ENCODE measurements at regions not wholly inside any gene's neighbourhood (a gene's known extent, or its start where the extent isn't known, plus 50 kb on each side); places are given as distances from the start of the nearest gene placed in this dataset.
"Not testable (repeated sequence)": the region's sequence is repeated elsewhere in the genome, so short reads cannot be mapped to it uniquely, and the experiment has no call there.

- Histone ChIP-seq H3K4me3 (no peak overlapping the region), H3K9me3 (no peaks in the 10 kb centered on the region), H3K4me1 (ENCODE audit: low read depth) (no peaks in the 10 kb centered on the region), H3K36me3 (ENCODE audit: low read depth) (no peaks in the 10 kb centered on the region)
- ATAC-seq (no peak), DNase-seq (no peak)
- intact Hi-C loops (cut with DNase I, micrococcal nuclease): no loop called here
- no peak for TF ChIP-seq CTCF (IDR thresholded peaks at IDR 0.05)
These were observed 96.8 kb upstream of the PCBD1 start for GRCh38 chr10:70984986-70985722.

- Histone ChIP-seq H3K4me1 (ENCODE audit: low read depth) (no peaks in the 10 kb centered on the region), H3K9me3 (no peaks in the 10 kb centered on the region), H3K36me3 (ENCODE audit: low read depth) (no peaks in the 10 kb centered on the region), H3K4me3 (no peak overlapping the region)
- DNase-seq: peak; percentile 62 to 70 (median 64)
- ATAC-seq: peak; percentile 82
- TF ChIP-seq CTCF (IDR thresholded peaks at IDR 0.05): no peak
- intact Hi-C loops (cut with DNase I, micrococcal nuclease): no loop called here
These were observed 97.7 kb upstream of the PCBD1 start for GRCh38 chr10:70985824-70986622.

GRCh38 chr10:70986623-70986950 lies 98.2 kb upstream of the PCBD1 start:
- no peak overlapping the region for H3K4me3 ChIP-seq
- no peaks in the 10 kb centered on the region for H3K4me1 ChIP-seq (ENCODE audit: low read depth)
- TF ChIP-seq CTCF (IDR thresholded peaks at IDR 0.05): no peak
- intact Hi-C loops (cut with DNase I, micrococcal nuclease): no loop called here
- ATAC-seq: no peak
- DNase-seq: no peak
- no peaks in the 10 kb centered on the region for H3K36me3 ChIP-seq (ENCODE audit: low read depth)
- H3K9me3 ChIP-seq: no peaks in the 10 kb centered on the region

- H3K9me3 ChIP-seq: no peaks in the 10 kb centered on the region
- ATAC-seq (no peak), DNase-seq (no peak)
- no peak for TF ChIP-seq CTCF (IDR thresholded peaks at IDR 0.05)
- no peak overlapping the region for H3K4me3 ChIP-seq
- intact Hi-C loops (cut with DNase I, micrococcal nuclease): no loop called here
- no peaks in the 10 kb centered on the region for H3K4me1 ChIP-seq (ENCODE audit: low read depth)
- H3K36me3 ChIP-seq (ENCODE audit: low read depth): no peaks in the 10 kb centered on the region
These were observed 99.2 kb upstream of the PCBD1 start for GRCh38 chr10:70987396-70988130.

GRCh38 chr10:70990156-70990555 lies 101.8 kb upstream of the PCBD1 start:
- intact Hi-C loops (cut with DNase I, micrococcal nuclease); H3K9me3 ChIP-seq: not testable (repeated sequence)

GRCh38 chr10:70990681-70991080 lies 102.3 kb upstream of the PCBD1 start:
- no peak for ATAC-seq
- Histone ChIP-seq H3K4me3 (no peak overlapping the region), H3K36me3 (ENCODE audit: low read depth) (no peaks in the 10 kb centered on the region), H3K9me3 (no peaks in the 10 kb centered on the region), H3K4me1 (ENCODE audit: low read depth) (no peaks in the 10 kb centered on the region)
- DNase-seq: no peak
- intact Hi-C loops (cut with DNase I, micrococcal nuclease): no loop called here
- TF ChIP-seq CTCF (IDR thresholded peaks at IDR 0.05): no peak

More at GRCh38 chr10:70990156-70990555, 101.8 kb upstream of the PCBD1 start:
- not testable (repeated sequence) for H3K4me1 ChIP-seq (ENCODE audit: low read depth); ATAC-seq; H3K36me3 ChIP-seq (ENCODE audit: low read depth); H3K4me3 ChIP-seq; DNase-seq
